GM12878 (cell line): ENCODE measurements at regions not wholly inside any gene's neighbourhood (a gene's known extent, or its start where the extent isn't known, plus 50 kb on each side); places are given as distances from the start of the nearest gene placed in this dataset.
A peak's percentile ranks its signal among the peaks of the same experiment; 100 is the strongest.

ENCODE experiments used
- ATAC-seq: fragments of 200-7000 bp; cut with Tn5 transposase; 3 replicates; pipeline ENCODE4 v1.9.1; 2020; ENCODE audit warnings: mild to moderate bottlenecking, moderate library complexity
- BruUV-seq: library from RNA; stranded (reverse); fragments of 400-500 nt; replicated peaks from 2 replicates; lab custom pipeline; 2021; lab: Mats Ljungman, UMichigan
- CTCF ChIA-PET: fragments of 300-600 bp; sonication (Branson Sonifier 250); formaldehyde crosslinking; extraction: SDS; loops from one replicate; lab custom pipeline; 2021; ENCODE audit warnings: inconsistent platforms; lab: Yijun Ruan, JAX
- POLR2A ChIA-PET: fragments of 350-600 bp; formaldehyde crosslinking; extraction: SDS; loops from one replicate; lab custom pipeline; 2021; ENCODE audit warnings: inconsistent platforms; lab: Charles Lee
- RAD21 ChIA-PET: fragments of 300-600 bp; sonication (Branson Sonifier 250); formaldehyde crosslinking; loops from one replicate; lab custom pipeline; 2023; ENCODE audit warnings: antibody characterized with exemption; ENCODE audit not compliant: unreplicated experiment; lab: Charles Lee
- SMC1A ChIA-PET: fragments of 300-600 bp; sonication (Branson Sonifier 250); formaldehyde crosslinking; loops from one replicate; lab custom pipeline; 2023; ENCODE audit not compliant: unreplicated experiment, uncharacterized antibody; lab: Charles Lee
- DNase-seq: peaks from one replicate; pipeline ENCODE4 v3.0.0-alpha.2; 2011; ENCODE audit warnings: low read depth, low spot score
- FAIRE-seq: peaks from 3 replicates; lab custom pipeline; 2011; peaks lifted over from hg19 to GRCh38; lab: Jason Lieb, UNC
- H2AFZ ChIP-seq: 2 replicates; pipeline ENCODE4 v1.6.0; 2011; ENCODE audit warnings: low read depth, low read length, control low read depth; ENCODE audit not compliant: control insufficient read depth
- H3K27ac ChIP-seq: 2 replicates; pipeline ENCODE4 v1.5.1; 2011; ENCODE audit warnings: control low read depth; ENCODE audit not compliant: control insufficient read depth, insufficient read depth
- H3K27me3 ChIP-seq, 2 experiments: replicated peaks in 1 of 2; 2 replicates each; pipeline versions ENCODE4 v1.6.0 to v1.6.1; 2011; ENCODE audit warnings: low read length in 1 of 2; ENCODE audit not compliant: control insufficient read depth in 2 of 2, insufficient read depth in 2 of 2
- H3K36me3 ChIP-seq, 2 experiments: 2 replicates each; pipeline ENCODE4 v1.5.1; 2011; ENCODE audit warnings: low read length in 1 of 2; ENCODE audit not compliant: control insufficient read depth in 2 of 2, insufficient read depth in 2 of 2
- H3K4me1 ChIP-seq: 2 replicates; pipeline ENCODE4 v1.6.1; 2011; ENCODE audit warnings: mild to moderate bottlenecking, low read length, moderate library complexity, mixed read lengths; ENCODE audit not compliant: control insufficient read depth, insufficient read depth
- H3K4me2 ChIP-seq: 2 replicates; pipeline ENCODE4 v1.6.0; 2011; ENCODE audit warnings: control low read depth; ENCODE audit not compliant: control insufficient read depth, insufficient read depth
- H3K4me3 ChIP-seq: fragments of 200-600 bp; sonication (generic); 2 replicates; pipeline ENCODE4 v1.5.1; 2016
- H3K79me2 ChIP-seq: 2 replicates; pipeline ENCODE4 v1.6.0; 2011; ENCODE audit warnings: low read length; ENCODE audit not compliant: control insufficient read depth, insufficient read depth
- H3K9ac ChIP-seq: 2 replicates; pipeline ENCODE4 v1.8.0; 2011; ENCODE audit warnings: low read length, control low read depth, mixed read lengths; ENCODE audit not compliant: control insufficient read depth, insufficient read depth
- H3K9me3 ChIP-seq: replicated peaks from 3 replicates; pipeline ENCODE4 v1.5.1; 2011; ENCODE audit warnings: mild to moderate bottlenecking, low read length; ENCODE audit not compliant: control insufficient read depth, insufficient read depth
- H4K20me1 ChIP-seq: 2 replicates; pipeline ENCODE4 v1.6.0; 2011; ENCODE audit not compliant: control insufficient read depth, insufficient read depth
- ATF7 ChIP-seq: fragments of 450-650 bp; IDR thresholded peaks from 2 replicates; pipeline ENCODE4 v1.6.1; 2016; ENCODE audit warnings: low read depth, mild to moderate bottlenecking
- BHLHE40 ChIP-seq, 2 experiments: fragments of 450-650 bp in 1 of 2; IDR thresholded peaks; 2 replicates each; pipeline ENCODE4 v1.6.1; 2011 to 2017; ENCODE audit warnings: low read depth in 2 of 2, borderline replicate concordance in 1 of 2, improper control_type of control experiment in 1 of 2, low read length in 1 of 2, mild to moderate bottlenecking in 1 of 2
- HCFC1 ChIP-seq: fragments of 150-350 bp; IDR thresholded peaks from 2 replicates; pipeline ENCODE4 v1.6.1; 2014; ENCODE audit warnings: low read length
- IKZF1 ChIP-seq: fragments of 450-650 bp; conservative IDR thresholded peaks from 2 replicates; pipeline ENCODE4 v1.6.1; 2017; ENCODE audit warnings: antibody characterized with exemption, mild to moderate bottlenecking
- IKZF2 ChIP-seq, 2 experiments: fragments of 450-650 bp; IDR thresholded peaks; 2 replicates each; pipeline ENCODE4 v1.6.1; 2017; ENCODE audit warnings: mild to moderate bottlenecking in 2 of 2, moderate library complexity in 2 of 2
- MEF2A ChIP-seq: IDR thresholded peaks from 2 replicates; pipeline ENCODE4 v1.6.1; 2011; ENCODE audit warnings: low read depth, mild to moderate bottlenecking, low read length, moderate library complexity; ENCODE audit not compliant: insufficient read depth
- POU2F2 ChIP-seq: IDR thresholded peaks from 3 replicates; pipeline ENCODE4 v1.6.1; 2011; ENCODE audit warnings: low read depth, mild to moderate bottlenecking, low read length, borderline replicate concordance
- RELB ChIP-seq: fragments of 450-650 bp; IDR thresholded peaks from 2 replicates; pipeline ENCODE4 v1.6.1; 2017; ENCODE audit warnings: low read depth, mild to moderate bottlenecking, moderate library complexity
- SIN3A ChIP-seq: IDR thresholded peaks from 2 replicates; pipeline ENCODE4 v1.6.1; 2012; ENCODE audit warnings: low read depth, low read length, improper control_type of control experiment
- SPI1 ChIP-seq: IDR thresholded peaks from 2 replicates; pipeline ENCODE4 v1.6.1; 2011; ENCODE audit warnings: low read depth, mild to moderate bottlenecking, low read length, moderate library complexity, borderline replicate concordance; ENCODE audit not compliant: insufficient read depth
- ZNF24 ChIP-seq: fragments of 450-650 bp; IDR thresholded peaks from 2 replicates; pipeline ENCODE4 v1.6.1; 2017; ENCODE audit warnings: antibody characterized with exemption, mild to moderate bottlenecking
- WGBS: methylation state at CpG from one replicate; pipeline ENCODE4 v1.1.6; 2016; ENCODE audit warnings: low lambda C conversion rate; ENCODE audit not compliant: insufficient replicate concordance, insufficient coverage; ENCODE audit errors: missing lambda C conversion rate; 5-methylcytosine and 5-hydroxymethylcytosine counted together
- in situ Hi-C: fragments of 300-500 bp; cut with MboI; formaldehyde crosslinking; loops from 9 replicates; pipeline ENCODE4 v1.14.3; 2018; ENCODE audit warnings: mixed read lengths
- intact Hi-C: fragments of 100-400 bp; cut with micrococcal nuclease; formaldehyde crosslinking; loops from one replicate; pipeline ENCODE4 v1.14.2; 2022; ENCODE audit not compliant: unreplicated experiment

GRCh38 chr2:144011553-144011952 lies 508.4 kb downstream of the ZEB2 start:
- peak; percentile 49 for FAIRE-seq
- 53% methylated on average over 2 of the region's 2 CpGs for WGBS
- no peaks in the 10 kb centered on the region for H3K79me2 ChIP-seq
- in situ Hi-C loops (no loop called here), intact Hi-C loops (no loop called here)
- POLR2A ChIA-PET = interaction anchor here (0.6 to 1.0 kb wide), 3 partner anchors 29 to 278 kb away, joined by 3 to 4 read pairs (median 4); no protein-coding TSS in a partner anchor
- no peaks in the 10 kb centered on the region for H3K9me3 ChIP-seq
- RAD21 ChIA-PET = interaction anchor here (0.7 to 1.4 kb wide), 2 partner anchors 59 to 250 kb away, joined by 3 read pairs; no protein-coding TSS in a partner anchor
- no peak overlapping the region for H3K9ac ChIP-seq
- TF ChIP-seq ZNF24 (peak; percentile 43; the same call in 1 of the 2 replicates), IKZF2 (IDR thresholded peaks at IDR 0.05) (0 out of 4 replicates have a peak, but pooled peaks of 1 of the 2 experiments have one; percentile 11), HCFC1 (no peak), ATF7 (peak; percentile 52), BHLHE40 (IDR thresholded peaks at IDR 0.05; ENCODE audit: borderline replicate concordance in 1 of 2, low read depth in 2 of 2, low read length in 1 of 2) (peak in 1 of 2 experiments; percentile 38; a peak in 1 of 4 replicates), RELB (peak; percentile 27; the same call in 1 of the 2 replicates), IKZF1 (peak; percentile 22; the same call in 1 of the 2 replicates), MEF2A (no peak), SIN3A (no peak), POU2F2 (peak; percentile 52; the same call in 1 of the 3 replicates), SPI1 (0 out of 2 replicates have a peak, but pooled peaks have one; percentile 8)
- no peaks in the 10 kb centered on the region for H3K36me3 ChIP-seq
- H3K27me3 ChIP-seq = no peaks in the 10 kb centered on the region
- H2AFZ ChIP-seq = no peak overlapping the region
- BruUV-seq = no TSS peak
- H4K20me1 ChIP-seq = no peaks in the 10 kb centered on the region
- no peak overlapping the region for H3K4me3 ChIP-seq
- ATAC-seq = peak; percentile 76
- SMC1A ChIA-PET = interaction anchor here (0.6 to 1.9 kb wide), 6 partner anchors 9 to 77 kb away, joined by 3 to 6 read pairs (median 4); no protein-coding TSS in a partner anchor
- H3K4me2 ChIP-seq = no peak overlapping the region
- no peak for DNase-seq
- no peaks in the 10 kb centered on the region for H3K4me1 ChIP-seq
- CTCF ChIA-PET = interaction anchor here (1.1 to 1.7 kb wide), 3 partner anchors 14 to 310 kb away, joined by 3 to 6 read pairs (median 3); no protein-coding TSS in a partner anchor
- no peak overlapping the region for H3K27ac ChIP-seq
